Activated naive CD4-positive, alpha-beta T cell treated with anti-CD3 and anti-CD28 coated beads, Interleukin-2, amount 10 ng/mL, durations not matched to agents 7 days and 5 days (primary cell): ENCODE measurements at regions not wholly inside any gene's neighbourhood (a gene's known extent, or its start where the extent isn't known, plus 50 kb on each side); places are given as distances from the start of the nearest gene placed in this dataset.

ENCODE experiments used
- CTCF ChIA-PET: fragments of 350-600 bp; sonication (Branson Sonifier 250); formaldehyde crosslinking; loops from one replicate; lab custom pipeline; 2021; ENCODE audit warnings: antibody characterized with exemption; lab: Charles Lee
- DNase-seq: peaks from one replicate; pipeline ENCODE4 v3.0.0-alpha.2; 2020
- H3K27ac Mint-ChIP-seq: one replicate; pipeline ENCODE4 v1.8.0; 2021; ENCODE audit warnings: mild to moderate bottlenecking, moderate library complexity, mixed read lengths
- H3K27me3 Mint-ChIP-seq: one replicate; pipeline ENCODE4 v1.8.0; 2021; ENCODE audit warnings: mild to moderate bottlenecking, mixed read lengths
- H3K36me3 Mint-ChIP-seq: one replicate; pipeline ENCODE4 v1.8.0; 2021; ENCODE audit warnings: mixed read lengths
- H3K4me1 Mint-ChIP-seq: one replicate; pipeline ENCODE4 v1.8.0; 2021; ENCODE audit warnings: mixed read lengths
- H3K4me3 Mint-ChIP-seq: one replicate; pipeline ENCODE4 v1.8.0; 2021; ENCODE audit warnings: mild to moderate bottlenecking, moderate library complexity, mixed read lengths
- H3K9me3 Mint-ChIP-seq: one replicate; pipeline ENCODE4 v1.8.0; 2021; ENCODE audit warnings: mixed read lengths

DNA sequence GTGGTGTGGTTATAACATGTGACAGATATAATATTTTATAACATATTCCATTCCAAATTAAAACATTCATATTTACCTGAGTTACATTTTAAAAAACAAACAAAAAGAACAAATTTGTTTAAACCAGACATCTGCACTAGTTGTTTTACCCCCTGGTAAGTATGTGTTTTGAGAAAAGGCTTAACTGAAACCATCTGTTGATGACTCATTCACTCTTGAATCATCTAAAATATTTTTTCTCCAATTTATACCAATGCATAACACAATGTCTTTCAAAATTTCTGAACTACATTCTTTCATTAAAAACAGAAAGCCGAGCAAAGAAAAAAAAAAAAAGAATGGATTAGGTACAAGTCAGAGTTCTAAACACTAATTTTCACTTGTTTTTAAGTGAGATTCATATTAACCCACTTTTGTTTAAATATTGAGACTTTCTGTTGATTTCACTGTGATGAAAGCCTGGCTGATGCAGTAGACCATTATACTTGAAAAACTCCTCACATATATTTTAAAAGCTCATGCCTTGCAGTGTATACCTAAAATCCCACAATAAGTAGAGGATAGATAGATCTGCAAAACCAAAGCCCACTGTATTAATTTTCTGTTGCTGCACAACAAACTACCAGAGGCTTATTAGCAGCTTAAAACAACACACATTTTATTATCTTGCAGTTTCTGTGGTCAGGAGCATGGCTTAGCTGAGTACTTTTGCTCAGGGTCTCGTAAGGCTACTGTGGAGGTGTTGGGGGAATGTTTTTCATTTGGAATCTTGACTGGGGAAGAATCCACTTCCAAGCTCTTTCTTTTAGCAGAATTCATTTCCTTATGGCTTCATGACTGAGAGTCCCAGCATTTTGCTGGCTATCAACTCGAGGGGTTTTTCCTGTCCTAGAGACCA, 221.5 kb downstream of the PCDH18 start:
- CTCF ChIA-PET: no interaction called here

DNA sequence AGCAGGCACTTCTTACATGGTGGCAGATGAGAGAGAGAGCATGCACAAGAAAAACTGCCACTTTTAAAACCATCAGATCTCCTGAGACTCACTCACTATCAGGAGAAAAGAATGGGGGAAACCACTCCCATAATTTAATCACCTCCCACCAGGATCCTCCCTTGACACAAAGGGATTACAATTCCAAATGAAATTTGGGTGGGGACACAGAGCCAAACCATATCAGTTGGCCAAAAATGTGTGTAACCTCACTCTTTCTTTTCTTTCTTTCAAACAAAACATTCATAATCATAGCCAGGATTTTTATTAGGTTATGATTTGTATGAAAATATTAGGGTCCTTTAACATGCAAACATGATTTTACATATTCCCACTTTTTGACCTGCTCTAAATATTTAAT, 222.1 kb downstream of the PCDH18 start:
- Mint-ChIP-seq H3K36me3 (no peaks in the 10 kb centered on the region), H3K27me3 (no peaks in the 10 kb centered on the region), H3K4me3 (no peak overlapping the region), H3K9me3 (no peaks in the 10 kb centered on the region), H3K27ac (no peak overlapping the region), H3K4me1 (no peaks in the 10 kb centered on the region)
- CTCF ChIA-PET: no interaction called here
- no peak for DNase-seq

More for the DNA sequence above, 221.5 kb downstream of the PCDH18 start:
- H3K9me3 Mint-ChIP-seq: no peaks in the 10 kb centered on the region
- no peak for DNase-seq
- H3K4me1 Mint-ChIP-seq: no peaks in the 10 kb centered on the region
- H3K27ac Mint-ChIP-seq: no peak overlapping the region
- H3K4me3 Mint-ChIP-seq: no peak overlapping the region
- no peaks in the 10 kb centered on the region for H3K36me3 Mint-ChIP-seq
- no peaks in the 10 kb centered on the region for H3K27me3 Mint-ChIP-seq

DNA sequence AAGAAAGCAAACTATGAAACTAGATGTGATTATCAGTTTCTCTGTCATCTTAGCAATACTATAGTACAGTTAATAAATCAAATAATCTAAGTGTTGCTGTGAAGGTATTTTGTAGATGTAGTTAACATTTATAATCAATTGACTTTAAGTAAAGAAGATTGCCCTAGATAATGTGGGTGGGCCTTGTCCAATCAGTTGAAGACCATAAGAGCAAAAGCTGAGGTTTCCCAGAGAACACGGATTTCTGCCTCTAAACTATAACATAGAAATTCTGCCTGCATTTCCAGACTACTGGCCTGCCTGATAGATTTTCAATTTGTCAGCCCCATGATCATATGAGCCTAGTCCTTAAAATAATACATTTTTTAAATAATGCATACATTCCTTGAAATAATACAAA, 222.9 kb downstream of the PCDH18 start:
- DNase-seq: no peak
- Mint-ChIP-seq H3K27me3 (no peaks in the 10 kb centered on the region), H3K36me3 (no peaks in the 10 kb centered on the region), H3K4me3 (no peak overlapping the region), H3K9me3 (no peaks in the 10 kb centered on the region), H3K27ac (no peak overlapping the region), H3K4me1 (no peaks in the 10 kb centered on the region)
- CTCF ChIA-PET: no interaction called here

DNA sequence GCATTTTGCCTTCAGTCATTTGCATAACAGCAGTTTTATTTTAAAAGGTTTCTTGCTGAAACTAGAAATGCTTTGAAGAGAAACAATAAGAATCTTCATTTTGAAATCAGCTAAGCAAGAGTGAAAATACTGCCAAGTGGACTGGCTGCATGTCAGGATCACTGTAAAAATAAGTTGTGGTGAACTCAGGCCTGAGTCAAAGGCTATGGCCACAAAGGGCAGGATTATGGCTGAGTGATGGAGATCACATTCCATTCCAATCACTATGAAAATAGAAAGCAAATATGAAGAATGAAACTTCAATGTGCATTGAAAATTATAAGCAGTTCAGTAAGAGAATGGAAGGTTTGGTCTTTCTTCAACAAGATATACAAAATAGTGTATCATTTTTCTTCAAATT, 224.5 kb downstream of the PCDH18 start:
- no peaks in the 10 kb centered on the region for H3K4me1 Mint-ChIP-seq
- CTCF ChIA-PET: no interaction called here
- no peaks in the 10 kb centered on the region for H3K27me3 Mint-ChIP-seq

DNA sequence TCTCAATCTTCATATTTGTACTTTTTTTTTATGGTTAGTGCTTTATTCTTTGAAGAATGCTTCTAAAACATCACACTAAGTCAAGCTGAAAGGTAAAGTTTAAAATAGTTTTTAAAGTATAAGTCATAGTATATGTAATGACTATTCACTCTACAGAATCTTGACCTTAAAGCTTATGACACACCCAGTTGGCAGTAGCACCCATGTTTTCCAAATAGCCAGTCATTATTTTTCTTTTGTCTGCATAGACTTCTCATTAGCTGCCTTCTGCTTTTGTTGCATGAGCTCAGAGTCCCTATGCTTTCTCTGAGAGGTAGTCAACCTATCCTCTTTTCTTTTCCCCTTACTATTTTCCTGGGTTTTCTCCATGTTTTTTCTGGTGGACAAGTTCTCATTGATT, 231.5 kb downstream of the PCDH18 start:
- Mint-ChIP-seq H3K9me3 (no peaks in the 10 kb centered on the region), H3K27ac (no peak overlapping the region), H3K4me3 (no peak overlapping the region), H3K36me3 (no peaks in the 10 kb centered on the region), H3K27me3 (no peaks in the 10 kb centered on the region), H3K4me1 (no peaks in the 10 kb centered on the region)
- CTCF ChIA-PET: no interaction called here
- no peak for DNase-seq

More for the DNA sequence above, 224.5 kb downstream of the PCDH18 start:
- H3K9me3 Mint-ChIP-seq: no peaks in the 10 kb centered on the region
- no peaks in the 10 kb centered on the region for H3K36me3 Mint-ChIP-seq
- no peak overlapping the region for H3K27ac Mint-ChIP-seq
- H3K4me3 Mint-ChIP-seq: no peak overlapping the region
- DNase-seq: no peak

DNA sequence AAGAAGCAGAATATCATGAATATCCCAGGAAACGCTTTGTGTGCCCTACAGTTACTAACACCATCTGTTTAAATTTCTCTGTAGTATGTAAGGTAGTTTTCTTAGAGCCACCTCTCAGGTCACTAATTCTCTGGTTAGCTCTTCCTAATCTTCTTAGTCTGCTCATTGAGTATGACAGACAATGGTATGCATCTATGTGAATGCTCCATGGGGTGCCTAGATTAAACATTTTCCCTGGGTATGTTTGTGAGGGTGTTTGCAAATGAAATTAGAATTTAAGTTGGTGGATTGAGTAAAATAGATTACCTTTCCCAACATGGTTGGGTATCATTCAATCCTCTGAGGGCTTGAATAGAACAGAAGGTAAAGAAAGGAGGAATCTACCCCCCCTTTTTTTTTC, 233.0 kb downstream of the PCDH18 start:
- CTCF ChIA-PET: no interaction called here
- H3K36me3 Mint-ChIP-seq: no peaks in the 10 kb centered on the region
- H3K27me3 Mint-ChIP-seq: no peaks in the 10 kb centered on the region
- H3K9me3 Mint-ChIP-seq: no peaks in the 10 kb centered on the region
- H3K4me3 Mint-ChIP-seq: no peak overlapping the region
- no peak for DNase-seq
- H3K4me1 Mint-ChIP-seq: no peaks in the 10 kb centered on the region
- H3K27ac Mint-ChIP-seq: no peak overlapping the region

DNA sequence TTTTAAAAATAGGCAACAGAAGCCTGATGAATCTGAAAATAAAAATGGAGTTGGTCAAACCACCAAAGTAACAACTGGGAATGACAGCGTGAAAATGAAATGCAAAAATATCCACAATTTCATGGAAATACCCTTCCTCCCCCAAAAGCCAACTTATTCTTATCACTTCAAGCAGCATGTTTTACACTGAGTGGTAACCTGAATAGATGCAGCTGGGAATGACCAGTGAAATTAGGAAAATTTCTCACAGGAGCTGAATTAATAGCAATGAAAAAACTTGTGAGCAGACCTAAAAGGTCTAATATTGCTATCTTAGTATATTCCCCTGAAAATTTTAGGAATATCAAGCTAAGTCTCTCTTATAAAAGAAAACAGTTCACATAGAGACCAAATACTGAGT, 239.0 kb downstream of the PCDH18 start:
- no peaks in the 10 kb centered on the region for H3K4me1 Mint-ChIP-seq
- no peak overlapping the region for H3K27ac Mint-ChIP-seq
- no peaks in the 10 kb centered on the region for H3K27me3 Mint-ChIP-seq
- CTCF ChIA-PET: no interaction called here
- no peak overlapping the region for H3K4me3 Mint-ChIP-seq
- DNase-seq: no peak
- H3K9me3 Mint-ChIP-seq: peaks cover 2% of the 10 kb centered on the region
- no peaks in the 10 kb centered on the region for H3K36me3 Mint-ChIP-seq

DNA sequence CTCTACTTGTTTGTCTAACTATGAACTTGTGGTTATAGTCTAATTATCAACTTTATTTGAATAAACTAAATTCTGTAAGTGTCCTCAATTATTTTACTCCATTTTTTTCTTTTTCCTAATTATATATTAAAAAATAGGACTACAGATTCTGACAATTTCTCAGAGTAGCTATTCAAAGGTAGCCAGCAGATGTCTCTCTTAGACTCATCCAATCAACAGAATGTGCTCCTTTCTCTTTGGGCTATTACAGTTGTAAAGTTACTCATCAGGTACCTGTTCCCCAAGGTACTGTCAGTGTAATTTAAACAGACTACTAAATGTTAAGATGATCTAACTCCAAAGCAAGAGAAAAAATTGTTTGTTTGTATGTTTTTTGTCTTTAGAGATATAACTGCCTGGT, 248.6 kb downstream of the PCDH18 start:
- Mint-ChIP-seq H3K27me3 (no peaks in the 10 kb centered on the region), H3K4me3 (no peak overlapping the region), H3K4me1 (no peaks in the 10 kb centered on the region), H3K27ac (no peak overlapping the region), H3K36me3 (no peaks in the 10 kb centered on the region), H3K9me3 (peaks cover 2% of the 10 kb centered on the region)
- no peak for DNase-seq
- CTCF ChIA-PET: no interaction called here

DNA sequence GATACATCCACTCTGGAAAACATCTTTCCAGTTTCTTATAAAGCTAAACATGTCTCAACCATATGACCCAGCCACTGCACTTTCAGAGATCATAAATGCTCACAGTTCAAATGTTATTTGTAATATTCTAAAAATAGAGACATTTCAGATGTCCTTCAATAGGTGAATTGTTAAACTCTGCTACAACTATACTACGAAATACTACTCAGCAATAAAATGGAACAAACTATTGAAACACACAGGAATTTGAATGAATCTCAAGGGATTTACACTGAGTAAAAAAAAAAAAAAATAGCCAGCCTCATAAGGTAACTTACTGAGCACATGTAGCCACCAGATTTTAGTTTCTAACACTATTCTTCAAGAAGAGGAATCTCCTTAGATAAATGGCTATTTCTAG, 253.9 kb downstream of the PCDH18 start:
- Mint-ChIP-seq H3K4me3 (no peak overlapping the region), H3K36me3 (no peaks in the 10 kb centered on the region), H3K9me3 (no peaks in the 10 kb centered on the region), H3K27me3 (no peaks in the 10 kb centered on the region), H3K4me1 (no peaks in the 10 kb centered on the region), H3K27ac (no peak overlapping the region)
- DNase-seq: no peak
- CTCF ChIA-PET: no interaction called here

DNA sequence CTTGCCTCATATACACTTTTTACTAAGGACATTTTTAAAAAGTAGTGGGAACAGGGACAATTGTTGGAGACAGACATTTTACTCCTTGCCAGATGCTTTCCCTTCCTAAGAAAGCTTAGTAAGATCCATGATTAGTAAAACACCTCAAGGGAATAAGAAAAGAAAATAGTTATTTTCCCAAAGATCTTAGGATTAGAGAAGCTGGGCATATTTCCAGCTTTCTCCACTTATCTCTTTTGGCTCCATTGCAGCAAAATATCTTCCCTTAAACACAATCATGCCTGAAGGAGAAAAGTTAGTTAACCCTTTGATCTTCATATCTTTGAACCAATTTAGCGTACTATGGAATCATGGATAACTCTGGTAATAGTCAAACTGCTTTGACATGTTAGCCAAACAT, 257.9 kb downstream of the PCDH18 start:
- no peak for DNase-seq
- no peak overlapping the region for H3K4me3 Mint-ChIP-seq
- H3K36me3 Mint-ChIP-seq: no peaks in the 10 kb centered on the region
- H3K9me3 Mint-ChIP-seq: no peaks in the 10 kb centered on the region
- H3K4me1 Mint-ChIP-seq: no peaks in the 10 kb centered on the region
- no peaks in the 10 kb centered on the region for H3K27me3 Mint-ChIP-seq
- CTCF ChIA-PET: no interaction called here
- H3K27ac Mint-ChIP-seq: no peak overlapping the region

DNA sequence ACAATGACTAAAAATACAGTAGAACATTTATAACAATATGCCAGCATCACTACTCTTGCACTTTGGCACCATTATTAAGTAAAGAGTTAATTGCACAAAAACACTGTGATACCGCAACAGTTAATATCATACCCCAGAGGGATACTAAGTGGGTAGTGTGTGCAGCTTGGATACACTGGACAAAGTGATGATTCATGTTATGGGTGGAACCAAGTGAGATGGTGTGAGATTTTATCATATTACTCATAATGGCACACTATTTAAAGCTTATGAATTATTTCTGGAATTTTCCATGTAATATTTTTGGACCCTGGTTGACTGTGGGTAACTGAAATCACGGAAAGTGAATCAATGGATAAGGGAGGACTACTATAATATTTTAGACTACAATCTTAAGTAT, 265.3 kb downstream of the PCDH18 start:
- DNase-seq: no peak
- no peak overlapping the region for H3K4me3 Mint-ChIP-seq
- no peaks in the 10 kb centered on the region for H3K36me3 Mint-ChIP-seq
- no peaks in the 10 kb centered on the region for H3K4me1 Mint-ChIP-seq
- H3K9me3 Mint-ChIP-seq: no peaks in the 10 kb centered on the region
- CTCF ChIA-PET: interaction anchor here (0.6 kb wide), 1 partner anchor 892 kb away, joined by 4 read pairs; no protein-coding TSS in a partner anchor
- H3K27me3 Mint-ChIP-seq: no peaks in the 10 kb centered on the region
- no peak overlapping the region for H3K27ac Mint-ChIP-seq

DNA sequence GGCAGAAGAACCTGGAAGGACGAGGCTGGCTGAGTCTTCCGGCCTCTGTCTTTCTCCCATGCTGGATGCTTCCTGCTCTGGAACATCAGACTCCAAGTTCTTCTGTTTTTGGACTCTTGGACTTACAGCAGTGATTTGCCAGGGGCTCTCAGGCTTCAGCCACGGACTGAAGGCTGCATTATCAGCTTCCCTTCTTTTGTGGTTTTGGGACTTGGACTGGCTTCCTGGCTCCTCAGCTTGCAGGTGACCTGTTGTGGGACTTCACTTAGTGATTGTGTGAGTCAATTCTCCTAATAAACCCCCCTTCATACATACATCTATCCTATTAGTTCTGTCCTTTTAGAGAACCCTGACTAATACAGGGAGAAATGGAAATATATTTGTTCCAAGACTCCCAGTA, 265.8 kb downstream of the PCDH18 start:
- Mint-ChIP-seq H3K36me3 (no peaks in the 10 kb centered on the region), H3K27ac (no peak overlapping the region), H3K9me3 (no peaks in the 10 kb centered on the region), H3K4me1 (no peaks in the 10 kb centered on the region), H3K27me3 (no peaks in the 10 kb centered on the region), H3K4me3 (no peak overlapping the region)
- CTCF ChIA-PET: no interaction called here
- DNase-seq: no peak

DNA sequence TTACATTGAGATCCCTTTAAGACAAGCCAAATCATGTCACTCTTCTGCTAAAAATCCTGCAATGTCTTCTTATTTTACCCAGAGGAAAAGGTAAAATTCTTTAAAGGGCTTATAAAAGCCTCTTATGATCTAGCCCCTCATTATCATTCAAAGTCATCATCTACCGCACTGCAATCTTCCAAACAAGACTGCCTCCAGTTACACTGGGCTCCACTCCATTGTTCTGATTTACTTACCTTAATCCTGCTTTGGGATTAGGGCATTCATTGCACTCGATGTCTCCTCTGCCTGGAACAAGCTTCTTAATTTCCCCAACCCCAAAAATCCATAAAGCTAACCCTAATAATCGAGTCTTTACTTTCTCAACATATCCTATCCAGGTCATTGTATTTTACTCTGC, 269.1 kb downstream of the PCDH18 start:
- CTCF ChIA-PET: no interaction called here
- H3K4me3 Mint-ChIP-seq: no peak overlapping the region

DNA sequence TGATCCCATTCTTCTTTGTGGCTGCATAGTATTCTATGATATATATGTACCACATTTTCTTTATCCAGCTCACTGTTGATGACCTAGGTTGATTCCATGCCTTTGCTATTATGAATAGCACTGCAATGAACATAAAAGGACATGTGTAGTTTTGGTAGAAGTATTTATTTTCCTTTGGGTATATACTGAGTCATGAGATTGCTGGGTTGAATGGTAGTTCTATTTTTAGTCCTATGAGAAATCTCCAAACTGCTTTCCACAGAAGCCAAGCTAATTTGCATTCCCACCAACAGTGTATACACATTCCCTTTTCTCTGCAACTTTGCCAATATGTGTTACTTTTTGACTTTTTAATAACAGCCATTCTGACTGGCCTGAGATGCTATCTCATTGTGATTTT, 278.3 kb downstream of the PCDH18 start:
- no peak overlapping the region for H3K27ac Mint-ChIP-seq
- H3K27me3 Mint-ChIP-seq: no peaks in the 10 kb centered on the region
- CTCF ChIA-PET: no interaction called here
- no peak overlapping the region for H3K4me3 Mint-ChIP-seq
- DNase-seq: no peak
- H3K36me3 Mint-ChIP-seq: no peaks in the 10 kb centered on the region
- no peaks in the 10 kb centered on the region for H3K9me3 Mint-ChIP-seq
- no peaks in the 10 kb centered on the region for H3K4me1 Mint-ChIP-seq

More for the DNA sequence above, 269.1 kb downstream of the PCDH18 start:
- H3K9me3 Mint-ChIP-seq: no peaks in the 10 kb centered on the region
- DNase-seq: no peak
- H3K4me1 Mint-ChIP-seq: no peaks in the 10 kb centered on the region
- H3K36me3 Mint-ChIP-seq: no peaks in the 10 kb centered on the region
- no peak overlapping the region for H3K27ac Mint-ChIP-seq
- no peaks in the 10 kb centered on the region for H3K27me3 Mint-ChIP-seq

DNA sequence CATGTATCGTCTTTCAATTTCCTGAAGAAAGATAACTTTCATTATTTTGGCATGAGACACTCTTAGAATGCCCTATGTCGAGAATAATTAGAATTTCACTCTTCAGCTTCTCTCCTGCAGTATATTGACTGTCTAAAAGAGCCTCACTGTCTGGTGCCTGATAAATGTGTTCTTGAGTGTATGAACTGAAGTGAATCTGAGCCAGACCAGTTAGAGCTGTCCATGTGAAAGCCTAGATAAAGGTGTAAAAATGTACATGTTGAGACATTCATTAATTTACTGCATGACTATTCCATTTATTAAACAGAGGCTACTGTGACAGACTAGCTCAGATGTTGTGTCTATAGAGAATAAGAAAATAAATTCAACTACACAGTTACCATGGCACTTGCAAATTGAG, 283.2 kb downstream of the PCDH18 start:
- CTCF ChIA-PET: no interaction called here
- Mint-ChIP-seq H3K4me3 (no peak overlapping the region), H3K9me3 (no peaks in the 10 kb centered on the region), H3K27ac (no peak overlapping the region), H3K27me3 (no peaks in the 10 kb centered on the region), H3K36me3 (no peaks in the 10 kb centered on the region), H3K4me1 (no peaks in the 10 kb centered on the region)
- DNase-seq: no peak
